DMS53 (cell line): ENCODE measurements at regions not wholly inside any gene's neighbourhood (a gene's known extent, or its start where the extent isn't known, plus 50 kb on each side); places are given as distances from the start of the nearest gene placed in this dataset.

Experiments used
- DNase-seq: peaks from one replicate; lab custom pipeline; 2025; lab: John Stamatoyannopoulos, UW

DNA sequence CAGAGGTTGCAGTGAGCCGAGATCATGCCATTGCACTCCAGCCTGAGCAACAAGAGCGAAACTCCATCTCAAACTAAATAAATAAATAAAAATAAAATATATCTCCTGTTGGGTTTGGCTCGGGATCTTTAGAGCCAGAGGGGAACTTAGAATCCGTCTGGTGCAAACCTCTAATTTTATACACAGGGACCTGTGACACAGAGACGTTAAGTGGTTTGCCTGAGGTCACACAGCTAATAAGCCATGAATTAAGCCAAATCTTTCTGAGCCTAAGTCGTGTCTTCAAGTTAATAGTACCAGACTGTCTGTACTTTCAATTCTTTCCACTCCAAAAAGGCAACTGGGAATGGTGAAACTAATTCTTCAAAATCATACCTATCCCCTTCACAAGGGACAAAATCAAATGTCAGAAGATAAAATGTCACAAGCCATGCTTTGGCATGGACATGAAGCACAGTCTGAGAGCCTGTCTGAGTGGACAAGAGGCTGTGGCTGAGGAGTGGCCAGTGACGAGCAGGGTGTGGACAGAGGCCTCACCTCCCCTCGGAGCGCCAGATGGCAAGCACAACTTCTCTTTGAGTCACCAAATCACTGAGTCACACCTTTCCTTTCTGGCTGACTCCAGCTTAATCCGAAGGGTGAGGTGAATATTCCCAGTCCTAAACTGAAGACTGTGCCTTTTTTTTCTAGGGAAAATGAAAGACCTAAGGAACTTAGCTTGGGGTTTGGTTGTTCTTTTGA, 177.4 kb downstream of the TFAP2A start:
- DNase-seq, result no peak

GRCh38 chr6:10235344-10235743, 179.5 kb downstream of the TFAP2A start:
- DNase-seq, result no peak

DNA sequence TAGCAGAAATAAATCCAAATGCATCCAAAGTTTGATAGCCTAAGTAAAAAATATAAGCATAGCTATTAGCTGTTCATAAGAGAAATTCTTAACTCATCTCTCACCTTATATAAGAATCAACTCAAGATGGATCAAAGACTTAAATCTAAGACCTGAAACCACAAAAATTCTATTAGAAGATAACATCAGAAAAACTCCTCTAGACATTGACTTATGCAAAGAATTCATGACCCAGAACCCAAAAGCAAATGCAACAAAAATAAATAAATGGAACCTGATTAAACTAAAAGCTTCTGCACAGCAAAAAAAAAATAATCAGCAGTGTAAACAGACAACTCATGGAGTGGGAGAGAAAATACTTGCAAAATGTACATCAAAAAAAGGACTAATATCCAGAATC, 184.3 kb downstream of the TFAP2A start:
- no peak for DNase-seq

- no peak for DNase-seq
Measured at GRCh38 chr6:10223841-10224240, 191.0 kb downstream of the TFAP2A start.

- no peak for DNase-seq
Measured at GRCh38 chr6:10221178-10221577, 193.7 kb downstream of the TFAP2A start.

GRCh38 chr6:10219510-10219909, 195.4 kb downstream of the TFAP2A start:
- DNase-seq, result no peak

- DNase-seq, result no peak
Measured at GRCh38 chr6:10217111-10217510, 197.8 kb downstream of the TFAP2A start.

- DNase-seq, result no peak
Measured at GRCh38 chr6:10215326-10216110, 199.4 kb downstream of the TFAP2A start.

DNA sequence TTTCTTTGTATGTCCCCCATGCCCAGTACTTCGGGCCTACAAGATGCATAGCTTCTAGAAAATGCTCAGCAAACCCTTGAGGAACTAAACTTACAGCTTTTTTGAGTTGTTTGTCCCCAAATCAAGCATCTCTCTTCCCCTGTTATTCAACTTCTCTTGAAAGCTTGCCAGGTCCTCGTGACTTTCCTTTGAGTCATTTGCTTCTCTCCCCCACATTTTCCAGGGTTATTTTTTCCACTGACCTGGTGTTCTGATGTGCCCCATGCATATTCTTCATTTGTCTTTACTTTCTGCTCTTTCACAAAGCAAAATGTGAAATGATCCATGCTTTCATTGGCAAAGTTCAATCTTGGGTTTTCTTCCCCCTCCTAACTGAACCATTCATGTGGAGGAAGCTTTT, 204.8 kb downstream of the TFAP2A start:
- no peak for DNase-seq

DNA sequence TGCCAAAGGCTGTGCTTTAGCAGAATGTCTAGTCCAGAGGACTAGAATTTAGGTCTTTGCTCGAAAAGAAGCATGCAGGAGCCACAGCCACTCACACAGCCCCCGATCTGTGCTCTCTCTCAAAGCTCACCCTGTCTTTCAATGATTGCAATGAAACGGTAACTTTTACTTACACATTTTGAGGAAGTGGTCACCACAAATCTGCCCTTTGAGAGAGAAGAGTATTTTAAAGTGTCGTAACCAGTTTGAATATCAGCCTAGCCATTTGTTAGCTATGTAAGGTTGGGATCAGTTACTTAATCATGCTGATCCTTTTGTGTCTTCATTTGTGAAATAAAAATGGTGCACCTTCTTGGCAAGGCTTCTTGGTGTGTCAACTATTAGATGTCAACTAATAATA, 209.0 kb downstream of the TFAP2A start:
- DNase-seq, result no peak

DNA sequence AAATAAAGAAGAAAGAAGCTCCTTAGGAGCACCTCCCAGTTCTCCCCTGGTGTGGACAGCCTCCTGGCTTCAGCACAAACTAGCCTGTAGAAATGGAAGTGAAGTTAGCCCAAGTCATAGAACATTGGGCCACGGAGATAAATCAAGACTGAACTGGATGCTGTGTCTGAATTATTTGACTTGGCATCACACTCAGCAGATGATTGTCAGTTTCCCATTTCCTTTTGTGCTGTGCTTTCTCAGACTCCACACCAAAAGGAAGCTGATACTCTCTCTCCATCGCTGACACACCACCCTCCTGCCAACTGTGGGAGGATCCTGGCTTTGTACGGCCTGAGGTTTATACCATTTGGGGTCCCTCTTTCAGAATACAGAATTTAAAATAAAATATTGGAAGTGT, 209.8 kb downstream of the TFAP2A start:
- no peak for DNase-seq

DNA sequence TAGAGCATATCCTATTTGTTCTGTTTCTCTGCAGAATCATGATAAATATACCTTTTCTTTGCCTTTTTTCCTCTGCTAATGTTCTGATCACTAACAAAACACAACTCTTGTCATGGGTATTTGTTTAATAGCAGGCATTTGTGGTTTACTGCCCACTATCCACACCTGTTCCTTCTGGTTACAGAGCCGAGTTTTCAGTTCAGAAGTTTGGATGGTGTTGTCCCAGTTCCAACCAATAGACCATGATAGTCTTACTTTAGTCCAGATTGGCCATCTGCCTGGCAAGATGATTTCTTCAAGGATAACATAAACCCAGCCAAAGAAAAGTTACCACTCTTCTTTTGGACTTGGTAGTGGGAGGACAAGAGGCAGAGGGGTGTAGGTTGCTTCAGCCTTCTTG, 211.2 kb downstream of the TFAP2A start:
- DNase-seq, result no peak

DNA sequence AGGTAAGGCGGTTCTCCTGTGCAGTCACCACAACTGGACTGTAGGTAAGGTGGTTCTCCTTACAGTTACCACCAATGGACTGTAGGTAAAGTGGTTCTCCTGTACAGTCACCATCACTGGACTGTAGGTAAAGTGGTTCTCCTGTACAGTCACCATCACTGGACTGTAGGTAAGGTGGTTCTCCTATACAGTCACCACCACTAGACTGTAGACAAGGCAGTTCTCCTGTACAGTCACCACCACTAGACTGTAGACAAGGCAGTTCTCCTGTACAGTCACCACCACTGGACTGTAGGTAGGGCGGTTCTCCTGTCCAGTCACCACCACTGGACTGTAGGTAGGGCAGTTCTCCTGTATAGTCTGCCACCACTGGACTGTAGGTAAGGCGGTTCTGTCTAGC, 212.3 kb downstream of the TFAP2A start:
- no peak for DNase-seq

GRCh38 chr6:10201606-10202510, 213.0 kb downstream of the TFAP2A start:
- no peak for DNase-seq

DNA sequence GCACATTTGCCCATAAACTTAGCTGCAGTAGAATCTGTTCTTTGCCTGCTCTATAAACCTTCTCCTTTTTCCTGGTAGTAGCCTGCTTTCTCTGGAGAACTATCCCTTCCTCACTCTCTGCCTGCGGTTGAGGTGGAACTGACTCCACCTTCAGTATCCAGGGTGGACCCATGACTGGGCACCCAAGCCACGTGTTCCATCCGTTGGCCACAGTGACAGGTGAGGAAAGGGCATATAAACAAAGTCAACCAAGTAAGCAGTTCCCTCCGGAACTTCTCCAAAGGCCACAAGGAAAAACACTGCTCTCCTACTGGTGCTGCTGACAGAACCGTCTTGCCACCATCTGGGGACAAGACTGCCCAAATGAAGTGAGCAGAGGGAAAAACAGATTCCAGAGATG, 218.8 kb downstream of the TFAP2A start:
- no peak for DNase-seq

- DNase-seq, result no peak
Measured at GRCh38 chr6:10194816-10195672, 219.8 kb downstream of the TFAP2A start.

- DNase-seq, result no peak
Measured at GRCh38 chr6:10193321-10193720, 221.6 kb downstream of the TFAP2A start.

DNA sequence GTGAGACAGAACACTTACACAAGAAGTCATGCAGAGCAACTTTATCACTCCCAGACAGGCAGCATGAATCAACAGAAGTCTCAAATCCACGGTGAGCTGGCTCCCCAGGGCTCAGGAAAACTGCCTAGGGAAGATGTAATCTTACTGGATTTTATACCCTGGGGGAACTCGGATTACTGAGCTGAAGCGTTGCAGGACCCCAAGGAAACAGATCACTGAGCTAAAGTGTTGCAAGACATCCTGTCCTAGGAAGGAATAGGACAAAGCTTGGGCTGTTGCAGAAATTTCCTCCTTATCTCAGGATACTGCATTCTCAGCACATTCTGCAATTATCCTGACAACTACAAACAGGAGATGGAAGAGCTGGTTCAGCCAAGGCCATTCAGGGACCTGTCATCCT, 224.8 kb downstream of the TFAP2A start:
- DNase-seq, result no peak

GRCh38 chr6:10184371-10185227, 230.3 kb downstream of the TFAP2A start:
- DNase-seq, result no peak
